Subcutaneous abdominal adipose tissue (tissue), 5 donors: ENCODE measurements at regions not wholly inside any gene's neighbourhood (a gene's known extent, or its start where the extent isn't known, plus 50 kb on each side); places are given as distances from the start of the nearest gene placed in this dataset.
"Not testable (repeated sequence)": the region's sequence is repeated elsewhere in the genome, so short reads cannot be mapped to it uniquely, and the experiment has no call there.

ENCODE experiments used
- H3K27ac ChIP-seq: one replicate; pipeline ENCODE4 v1.7.0; 2013; ENCODE audit warnings: low read depth, mild to moderate bottlenecking, inconsistent platforms, low read length, moderate library complexity
- H3K27me3 ChIP-seq, 5 donors: one replicate each; pipeline ENCODE4 v1.7.0; 2013; ENCODE audit warnings: low read length in 5 of 5, inconsistent platforms in 1 of 5; ENCODE audit not compliant: control insufficient read depth in 5 of 5, insufficient read depth in 4 of 5
- H3K36me3 ChIP-seq, 5 donors: one replicate each; pipeline ENCODE4 v1.7.0; 2013; ENCODE audit warnings: low read length in 5 of 5; ENCODE audit not compliant: control insufficient read depth in 5 of 5, insufficient read depth in 5 of 5
- H3K4me1 ChIP-seq, 5 donors: one replicate each; pipeline ENCODE4 v1.7.0; 2013; ENCODE audit warnings: low read length in 5 of 5, mild to moderate bottlenecking in 3 of 5, moderate library complexity in 1 of 5; ENCODE audit not compliant: control insufficient read depth in 5 of 5, insufficient read depth in 5 of 5
- H3K4me3 ChIP-seq, 5 donors: one replicate each; pipeline ENCODE4 v1.7.0; 2013; ENCODE audit warnings: low read length in 5 of 5, low read depth in 1 of 5
- H3K9ac ChIP-seq, 5 donors: one replicate each; pipeline ENCODE4 v1.7.0; 2013; ENCODE audit warnings: low read length in 5 of 5, mild to moderate bottlenecking in 4 of 5, moderate library complexity in 3 of 5
- H3K9me3 ChIP-seq, 5 donors: one replicate each; pipeline ENCODE4 v1.7.0; 2013; ENCODE audit warnings: low read length in 5 of 5; ENCODE audit not compliant: control insufficient read depth in 5 of 5
- donor health status: healthy.
- donor health status: healthy.
- donor health status: healthy.
- donor health status: healthy.
- donor health status: healthy.

DNA sequence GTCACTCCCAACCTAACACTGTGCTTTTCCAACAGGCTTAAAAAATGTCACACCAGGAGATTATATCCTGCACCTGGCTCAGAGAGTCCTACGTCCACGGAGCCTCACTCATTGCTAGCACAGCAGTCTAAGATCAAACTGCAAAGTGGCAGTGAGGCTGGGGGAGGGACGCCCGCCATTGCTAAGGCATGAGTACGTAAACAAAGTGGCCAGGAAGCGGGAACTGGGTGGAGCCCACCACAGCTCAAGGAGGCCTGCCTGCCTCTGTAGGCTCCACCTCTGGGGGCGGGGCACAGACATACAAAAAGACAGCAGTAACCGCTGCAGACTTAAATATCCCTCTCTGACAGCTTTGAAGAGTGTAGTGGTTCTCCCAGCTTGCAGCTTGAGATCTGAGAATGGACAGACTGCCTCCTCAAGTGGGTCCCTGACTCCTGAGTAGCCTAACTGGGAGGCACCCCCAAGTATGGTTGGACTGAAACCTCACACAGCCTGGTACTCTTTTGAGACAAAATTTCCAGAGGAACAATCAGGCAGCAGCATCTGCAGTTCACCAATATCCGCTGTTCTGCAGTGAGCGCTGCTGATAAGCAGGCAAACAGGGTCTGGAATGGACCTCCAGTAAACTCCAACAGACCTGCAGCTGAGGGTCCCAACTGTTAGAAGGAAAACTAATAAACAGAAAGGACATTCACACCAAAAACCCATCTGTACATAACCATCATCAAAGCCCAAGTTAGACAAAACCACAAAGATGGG, 2986.4 kb upstream of the OR11H1 start:
- not testable (repeated sequence) for H3K27me3 ChIP-seq, H3K9me3 ChIP-seq, H3K4me3 ChIP-seq, H3K4me1 ChIP-seq, H3K36me3 ChIP-seq, H3K27ac ChIP-seq, H3K9ac ChIP-seq

DNA sequence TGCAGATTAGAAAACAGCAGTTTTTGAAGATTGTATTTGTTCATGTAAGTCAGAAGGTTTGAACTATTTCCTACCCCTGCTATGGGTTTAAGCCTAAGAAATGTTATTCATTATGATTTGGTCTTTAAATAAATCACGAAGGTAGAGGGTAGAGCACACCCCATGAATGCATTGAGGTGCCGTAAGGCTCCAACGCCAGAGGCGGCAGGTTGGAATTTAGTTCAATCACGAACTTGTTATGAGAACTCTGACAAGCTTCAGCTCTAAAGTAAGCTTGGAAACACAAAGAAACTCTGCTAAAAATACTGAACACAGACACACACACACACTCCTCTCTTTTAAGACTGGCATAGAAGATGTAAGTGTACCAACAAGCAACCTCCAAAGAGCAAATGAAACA, 2974.6 kb upstream of the OR11H1 start:
- H3K4me3 ChIP-seq, H3K4me1 ChIP-seq, H3K36me3 ChIP-seq, H3K9ac ChIP-seq, H3K27ac ChIP-seq, H3K9me3 ChIP-seq, H3K27me3 ChIP-seq: not testable (repeated sequence)

DNA sequence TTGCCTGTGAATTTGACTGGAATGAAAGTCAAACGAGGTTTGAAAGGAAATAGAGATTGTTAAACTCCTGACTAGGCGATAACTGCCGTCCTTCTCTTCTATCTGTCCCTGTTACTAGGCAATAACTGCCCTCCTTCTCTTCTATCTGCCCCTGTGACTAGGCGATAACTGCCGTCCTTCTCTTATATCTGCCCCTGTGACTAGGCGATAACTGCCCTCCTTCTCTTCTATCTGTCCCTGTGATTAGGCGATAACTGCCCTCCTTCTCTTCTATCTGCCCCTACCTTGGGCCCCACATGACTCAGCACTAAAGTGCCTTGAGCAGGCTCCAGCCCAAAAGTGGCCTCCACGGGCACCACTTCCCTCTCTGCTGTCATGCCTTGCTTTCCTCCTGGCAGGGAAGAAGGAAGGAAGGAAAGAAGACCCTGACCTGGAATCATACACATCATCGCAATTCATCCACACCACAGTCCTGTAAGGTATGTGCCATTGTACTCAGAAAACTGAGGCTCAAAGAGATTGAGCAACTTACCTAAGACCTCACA, 2973.3 kb upstream of the OR11H1 start:
- not testable (repeated sequence) for H3K4me1 ChIP-seq, H3K27ac ChIP-seq, H3K36me3 ChIP-seq, H3K9ac ChIP-seq, H3K27me3 ChIP-seq, H3K4me3 ChIP-seq, H3K9me3 ChIP-seq

DNA sequence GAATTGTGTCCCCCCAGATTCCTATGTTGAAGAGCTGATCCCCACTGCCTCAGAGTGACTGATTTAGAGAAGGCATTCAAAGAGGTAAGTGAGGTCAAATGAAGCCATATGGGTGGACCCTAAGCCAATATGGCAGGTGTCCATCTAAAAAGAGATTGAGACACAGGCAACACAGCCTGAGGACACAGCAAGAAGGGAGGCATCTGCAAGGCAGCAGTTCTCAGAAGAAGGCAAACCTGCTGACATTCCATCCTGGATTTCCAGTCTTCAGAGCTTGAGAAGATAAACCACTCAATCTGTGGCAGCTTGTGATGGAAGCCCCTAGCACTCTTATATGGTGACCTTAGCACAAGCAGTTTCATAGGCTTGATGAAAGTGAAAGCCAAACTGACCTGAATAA, 2956.5 kb upstream of the OR11H1 start:
- H3K36me3 ChIP-seq, H3K27me3 ChIP-seq, H3K9ac ChIP-seq, H3K9me3 ChIP-seq, H3K4me3 ChIP-seq, H3K4me1 ChIP-seq, H3K27ac ChIP-seq: not testable (repeated sequence)

DNA sequence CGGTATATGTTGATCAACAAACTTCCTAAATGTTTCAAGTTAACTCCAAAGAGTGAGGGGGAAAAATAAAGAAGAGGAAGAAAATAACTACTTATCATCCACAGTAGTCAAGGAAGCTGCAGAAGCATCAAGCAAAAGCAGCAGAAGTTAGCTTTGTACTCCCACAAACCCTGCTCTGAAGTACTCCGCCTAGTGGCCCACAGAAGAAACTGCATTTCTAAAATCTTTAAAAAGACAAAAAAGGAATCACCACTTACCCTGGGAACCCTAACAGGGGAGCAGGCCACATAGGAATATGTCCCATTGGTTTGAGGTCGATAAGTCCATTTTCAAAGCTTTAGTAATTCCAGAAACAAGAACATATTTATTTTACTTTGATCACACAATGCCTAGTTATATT, 2948.3 kb upstream of the OR11H1 start:
- not testable (repeated sequence) for H3K27me3 ChIP-seq, H3K9me3 ChIP-seq, H3K27ac ChIP-seq, H3K4me3 ChIP-seq, H3K4me1 ChIP-seq, H3K36me3 ChIP-seq, H3K9ac ChIP-seq

DNA sequence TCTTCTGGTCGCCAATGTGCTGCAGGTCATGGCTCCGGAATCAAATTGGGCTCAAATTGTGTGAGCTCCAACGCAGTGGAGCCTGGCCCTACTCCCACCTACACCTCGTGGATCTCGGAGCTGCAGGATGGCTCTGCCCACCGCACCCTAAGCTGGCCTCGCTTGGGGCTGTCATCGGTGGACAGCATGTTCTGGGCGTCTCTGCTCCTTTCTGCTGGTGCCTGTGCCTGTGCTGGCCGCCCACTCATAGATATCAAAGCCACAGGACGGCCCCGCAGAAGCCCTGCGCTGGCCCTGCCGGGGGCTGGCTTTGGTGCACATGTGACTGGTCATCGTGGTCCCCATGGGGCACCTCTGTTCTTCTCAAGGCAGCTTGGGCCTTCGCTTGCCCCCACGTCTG, 2943.5 kb upstream of the OR11H1 start:
- not testable (repeated sequence) for H3K4me3 ChIP-seq, H3K36me3 ChIP-seq, H3K9ac ChIP-seq, H3K27me3 ChIP-seq, H3K9me3 ChIP-seq, H3K27ac ChIP-seq, H3K4me1 ChIP-seq

DNA sequence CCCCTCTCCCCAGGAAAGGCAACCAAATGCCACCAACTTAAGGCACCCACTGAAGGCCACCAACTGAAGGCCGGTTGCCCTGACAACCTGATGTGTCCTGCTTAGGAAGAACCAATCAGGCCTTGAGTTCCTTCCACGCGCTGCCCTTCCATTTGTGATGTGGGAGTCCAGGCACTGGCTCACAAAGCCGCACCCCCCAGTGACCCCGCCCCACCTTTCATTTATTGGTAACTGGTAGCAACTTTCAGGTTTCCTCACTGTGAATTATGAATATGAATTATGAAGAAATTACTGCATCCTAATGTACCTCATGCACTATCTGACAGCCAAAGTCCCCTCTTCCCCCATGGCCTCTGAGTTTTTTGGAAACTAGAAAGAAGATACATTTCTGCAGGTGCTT, 2943.1 kb upstream of the OR11H1 start:
- H3K9ac ChIP-seq, H3K27ac ChIP-seq, H3K27me3 ChIP-seq, H3K9me3 ChIP-seq, H3K36me3 ChIP-seq, H3K4me3 ChIP-seq, H3K4me1 ChIP-seq: not testable (repeated sequence)

DNA sequence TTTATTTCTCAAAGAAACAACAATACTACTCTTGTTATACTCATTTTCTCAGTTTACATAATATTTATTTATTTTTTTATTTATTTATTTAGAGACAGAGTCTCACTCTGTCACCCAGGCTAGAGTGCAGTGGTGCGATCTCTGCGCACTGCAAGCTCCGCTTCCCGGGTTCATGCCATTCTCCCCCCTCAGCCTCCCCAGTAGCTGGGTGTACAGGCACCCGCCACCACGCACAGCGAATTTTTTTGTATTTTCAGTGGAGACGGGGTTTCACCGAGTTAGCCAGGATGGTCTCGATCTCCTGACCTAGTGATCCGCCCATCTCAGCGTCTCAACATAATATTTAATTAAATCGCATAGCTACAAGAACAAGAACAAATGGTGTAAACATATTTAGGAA, 2932.3 kb upstream of the OR11H1 start:
- H3K4me3 ChIP-seq, H3K27me3 ChIP-seq, H3K4me1 ChIP-seq, H3K9ac ChIP-seq, H3K27ac ChIP-seq, H3K36me3 ChIP-seq: not testable (repeated sequence)
- peaks cover 2 to 18% (median 4%) of the 10 kb centered on the region in 5 donors for H3K9me3 ChIP-seq

DNA sequence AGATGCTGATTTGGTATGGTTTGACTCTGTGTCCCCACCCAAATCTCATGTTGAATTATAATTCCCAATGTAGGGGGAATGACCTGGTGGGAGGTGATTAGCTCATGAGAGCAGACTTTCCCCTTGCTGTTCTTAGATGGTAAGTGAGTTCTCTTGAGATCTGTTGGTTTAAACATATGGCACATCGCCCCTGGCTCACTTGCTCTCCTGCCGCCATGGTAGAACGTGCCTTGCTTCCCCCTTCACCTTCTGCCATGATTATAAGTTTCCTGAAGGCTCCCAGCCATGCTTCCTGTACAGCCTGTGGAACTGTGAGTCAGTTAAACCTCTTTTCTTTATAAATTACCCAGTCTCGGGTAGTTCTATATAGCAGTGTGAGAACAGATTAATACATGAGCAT, 2930.2 kb upstream of the OR11H1 start:
- H3K9me3 ChIP-seq, result peaks cover 2 to 33% (median 15%) of the 10 kb centered on the region in 5 donors

DNA sequence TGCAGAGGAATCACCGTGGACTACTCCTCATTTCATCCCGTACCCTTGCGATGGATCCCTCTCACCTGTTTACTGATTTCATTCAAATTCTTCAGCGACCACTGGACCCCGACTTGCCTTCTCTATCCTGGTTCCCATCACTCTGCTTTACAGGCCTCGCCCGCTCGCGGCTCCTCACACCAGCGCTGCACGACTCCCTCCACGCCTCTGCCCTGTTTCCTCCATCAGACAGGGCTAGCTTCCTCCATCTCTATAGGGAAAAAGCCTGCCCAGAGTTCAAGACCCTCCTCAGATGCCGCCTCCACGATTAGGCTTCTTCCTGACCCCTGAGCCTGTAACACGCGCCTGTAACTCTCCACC, 2926.5 kb upstream of the OR11H1 start:
- H3K4me3 ChIP-seq, result peak overlapping the region in 3 of 5 donors; percentile 25 to 40 (median 26)
- not testable (repeated sequence) for H3K9ac ChIP-seq

More for the DNA sequence above, 2930.2 kb upstream of the OR11H1 start:
- H3K27ac ChIP-seq, H3K36me3 ChIP-seq, H3K4me3 ChIP-seq, H3K27me3 ChIP-seq, H3K4me1 ChIP-seq, H3K9ac ChIP-seq: not testable (repeated sequence)

More for the DNA sequence above, 2926.5 kb upstream of the OR11H1 start:
- H3K27me3 ChIP-seq, H3K4me1 ChIP-seq, H3K36me3 ChIP-seq, H3K27ac ChIP-seq: not testable (repeated sequence)
- peaks cover 2 to 30% (median 11%) of the 10 kb centered on the region in 5 donors for H3K9me3 ChIP-seq
